ENCODE measurements at regions not wholly inside any gene's neighbourhood (a gene's known extent, or its start where the extent isn't known, plus 50 kb on each side); places are given as distances from the start of the nearest gene placed in this dataset.

- Histone ChIP-seq H3K27ac (ENCODE audit: low read depth in 2 of 2, low read length in 2 of 2) (no peak overlapping the region), H3K4me3 (ENCODE audit: low read length in 3 of 3) (no peak overlapping the region), H3K9ac (ENCODE audit: low read length in 3 of 3) (no peak overlapping the region), H3K4me1 (ENCODE audit: control insufficient read depth in 2 of 3, insufficient read depth in 2 of 3, low read depth in 1 of 3, low read length in 3 of 3) (no peaks in the 10 kb centered on the region), H3K27me3 (ENCODE audit: control insufficient read depth, insufficient read depth, low read length) (no peaks in the 10 kb centered on the region), H3K9me3 (ENCODE audit: control insufficient read depth in 2 of 3, insufficient read depth in 1 of 3, low read length in 3 of 3) (no peaks in the 10 kb centered on the region), H3K36me3 (ENCODE audit: control insufficient read depth in 2 of 3, insufficient read depth in 3 of 3, low read length in 3 of 3) (no peaks in the 10 kb centered on the region)
- intact Hi-C loops (cut with DNase I), result no loop called here
- TF ChIP-seq CTCF (IDR thresholded peaks at IDR 0.05; ENCODE audit: borderline replicate concordance, extremely low read depth, insufficient read depth), result no peak
- peak; percentile 51 to 86 (median 76) for DNase-seq
- FAIRE-seq, result no peak
These were observed 638.0 kb upstream of the ZEB2 start for GRCh38 chr2:145157741-145158591.

- Histone ChIP-seq H3K36me3 (ENCODE audit: control insufficient read depth in 2 of 3, insufficient read depth in 3 of 3, low read length in 3 of 3) (no peaks in the 10 kb centered on the region), H3K9me3 (ENCODE audit: control insufficient read depth in 2 of 3, insufficient read depth in 1 of 3, low read length in 3 of 3) (no peaks in the 10 kb centered on the region), H3K27ac (ENCODE audit: low read depth in 2 of 2, low read length in 2 of 2) (no peak overlapping the region), H3K9ac (ENCODE audit: low read length in 3 of 3) (no peak overlapping the region), H3K4me3 (ENCODE audit: low read length in 3 of 3) (no peak overlapping the region), H3K4me1 (ENCODE audit: control insufficient read depth in 2 of 3, insufficient read depth in 2 of 3, low read depth in 1 of 3, low read length in 3 of 3) (no peaks in the 10 kb centered on the region), H3K27me3 (ENCODE audit: control insufficient read depth, insufficient read depth, low read length) (no peaks in the 10 kb centered on the region)
- FAIRE-seq (no peak), DNase-seq (peak in 2 of 5 donors; percentile 51 to 76)
- intact Hi-C loops (cut with DNase I), result no loop called here
- no peak for TF ChIP-seq CTCF (IDR thresholded peaks at IDR 0.05; ENCODE audit: borderline replicate concordance, extremely low read depth, insufficient read depth)
These were observed 637.2 kb upstream of the ZEB2 start for GRCh38 chr2:145157036-145157675.

- no peaks in the 10 kb centered on the region for H3K27me3 ChIP-seq (ENCODE audit: control insufficient read depth, insufficient read depth, low read length)
- intact Hi-C loops (cut with DNase I), result no loop called here
These were observed 636.3 kb upstream of the ZEB2 start for GRCh38 chr2:145156199-145156598.

More at GRCh38 chr2:145156199-145156598, 636.3 kb upstream of the ZEB2 start:
- Histone ChIP-seq H3K27ac (ENCODE audit: low read depth in 2 of 2, low read length in 2 of 2) (no peak overlapping the region), H3K36me3 (ENCODE audit: control insufficient read depth in 2 of 3, insufficient read depth in 3 of 3, low read length in 3 of 3) (no peaks in the 10 kb centered on the region), H3K9me3 (ENCODE audit: control insufficient read depth in 2 of 3, insufficient read depth in 1 of 3, low read length in 3 of 3) (peaks cover 0 to 4% (median 0%) of the 10 kb centered on the region in 3 donors), H3K4me3 (ENCODE audit: low read length in 3 of 3) (no peak overlapping the region), H3K9ac (ENCODE audit: low read length in 3 of 3) (no peak overlapping the region), H3K4me1 (ENCODE audit: control insufficient read depth in 2 of 3, insufficient read depth in 2 of 3, low read depth in 1 of 3, low read length in 3 of 3) (no peaks in the 10 kb centered on the region)
- DNase-seq (peak in 1 of 5 donors; percentile 7), FAIRE-seq (no peak)
- TF ChIP-seq CTCF (IDR thresholded peaks at IDR 0.05; ENCODE audit: borderline replicate concordance, extremely low read depth, insufficient read depth), result no peak

Measured in kidney (tissue), 13 donors.